IMR-90 (cell line): ENCODE measurements at regions not wholly inside any gene's neighbourhood (a gene's known extent, or its start where the extent isn't known, plus 50 kb on each side); places are given as distances from the start of the nearest gene placed in this dataset.

Experiments
- ATAC-seq: fragments of 200-7000 bp; cut with Tn5 transposase; 2 replicates; pipeline ENCODE4 v1.9.1; 2020; ENCODE audit warnings: low read depth, mild to moderate bottlenecking, moderate library complexity
- BruUV-seq: library from RNA; stranded (reverse); fragments of 400-500 nt; replicated peaks from 2 replicates; lab custom pipeline; 2021; lab: Mats Ljungman, UMichigan
- CTCF ChIA-PET: fragments of 300-600 bp; formaldehyde crosslinking; extraction: SDS; loops from one replicate; lab custom pipeline; 2021; ENCODE audit warnings: antibody characterized with exemption; lab: Yijun Ruan, JAX
- POLR2A ChIA-PET: fragments of 300-600 bp; sonication (Branson Sonifier 250); formaldehyde crosslinking; loops from one replicate; lab custom pipeline; 2022; ENCODE audit warnings: antibody characterized with exemption; ENCODE audit not compliant: unreplicated experiment; lab: Charles Lee
- DNase-seq: peaks from one replicate; pipeline ENCODE4 v3.0.0; 2013
- H2AFZ ChIP-seq: replicated peaks from 2 replicates; pipeline ENCODE3; 2013; ENCODE audit warnings: low read length, mild to moderate bottlenecking; ENCODE audit not compliant: poor library complexity
- H2AK5ac ChIP-seq: 2 replicates; pipeline ENCODE4 v1.6.1; 2013; ENCODE audit warnings: low read depth, low read length, inconsistent platforms
- H2AK9ac ChIP-seq: replicated peaks from 2 replicates; pipeline ENCODE3; 2013; ENCODE audit warnings: mild to moderate bottlenecking, low read depth, low read length, moderate library complexity; ENCODE audit not compliant: poor library complexity
- H2BK120ac ChIP-seq: 2 replicates; pipeline ENCODE4 v1.6.1; 2013; ENCODE audit warnings: low read depth, low read length, inconsistent platforms
- H2BK15ac ChIP-seq: 3 replicates; pipeline ENCODE4 v1.6.1; 2013; ENCODE audit warnings: low read depth, low read length, inconsistent platforms
- H2BK20ac ChIP-seq: 2 replicates; pipeline ENCODE4 v1.6.1; 2013; ENCODE audit warnings: low read depth, mild to moderate bottlenecking, inconsistent platforms, low read length, moderate library complexity
- H2BK5ac ChIP-seq: 2 replicates; pipeline ENCODE4 v1.6.1; 2013; ENCODE audit warnings: mild to moderate bottlenecking, low read depth, low read length, inconsistent platforms; ENCODE audit not compliant: poor library complexity, severe bottlenecking
- H3K14ac ChIP-seq: replicated peaks from 2 replicates; pipeline ENCODE4 v1.6.1; 2013; ENCODE audit warnings: low read depth, low read length, inconsistent platforms
- H3K18ac ChIP-seq: 2 replicates; pipeline ENCODE4 v1.6.1; 2013; ENCODE audit warnings: low read depth, low read length, control low read depth
- H3K23ac ChIP-seq: 2 replicates; pipeline ENCODE4 v1.6.1; 2013; ENCODE audit warnings: low read depth, low read length, inconsistent platforms
- H3K27ac ChIP-seq: 2 replicates; pipeline ENCODE4 v1.5.1; 2013; ENCODE audit warnings: mild to moderate bottlenecking, control low read depth, low read length; ENCODE audit not compliant: insufficient read depth
- H3K27me3 ChIP-seq: 2 replicates; pipeline ENCODE4 v1.6.1; 2013; ENCODE audit warnings: low read length; ENCODE audit not compliant: control insufficient read depth, insufficient read depth
- H3K36me3 ChIP-seq: 2 replicates; pipeline ENCODE4 v1.6.1; 2013; ENCODE audit warnings: low read length, mixed read lengths; ENCODE audit not compliant: control insufficient read depth, insufficient read depth
- H3K4ac ChIP-seq: 2 replicates; pipeline ENCODE4 v1.6.1; 2013; ENCODE audit warnings: low read depth, low read length, inconsistent platforms
- H3K4me1 ChIP-seq: 2 replicates; pipeline ENCODE4 v1.6.1; 2013; ENCODE audit warnings: low read length, mixed read lengths; ENCODE audit not compliant: control insufficient read depth, insufficient read depth
- H3K4me2 ChIP-seq: 2 replicates; pipeline ENCODE4 v1.6.1; 2013; ENCODE audit warnings: low read depth, mild to moderate bottlenecking, control low read depth, low read length, moderate library complexity
- H3K4me3 ChIP-seq: 2 replicates; pipeline ENCODE4 v1.5.1; 2013; ENCODE audit warnings: low read depth, mild to moderate bottlenecking, control low read depth, low read length, moderate library complexity; ENCODE audit not compliant: insufficient read depth
- H3K56ac ChIP-seq: 2 replicates; pipeline ENCODE4 v1.6.1; 2013; ENCODE audit warnings: low read length, inconsistent platforms; ENCODE audit not compliant: insufficient read depth; ENCODE audit errors: extremely low read depth
- H3K79me1 ChIP-seq, 2 experiments: 2 replicates each; pipeline ENCODE4 v1.6.1; 2013; ENCODE audit warnings: low read length in 2 of 2, inconsistent platforms in 1 of 2, low read depth in 1 of 2
- H3K9ac ChIP-seq: 2 replicates; pipeline ENCODE4 v1.6.1; 2013; ENCODE audit warnings: low read depth, low read length, control low read depth
- H3K9me1 ChIP-seq: 2 replicates; pipeline ENCODE4 v1.6.1; 2013; ENCODE audit warnings: low read length, inconsistent platforms; ENCODE audit not compliant: insufficient read depth
- H3K9me3 ChIP-seq: 2 replicates; pipeline ENCODE4 v1.6.1; 2013; ENCODE audit warnings: low read length; ENCODE audit not compliant: control insufficient read depth, insufficient read depth
- H4K20me1 ChIP-seq: 2 replicates; pipeline ENCODE4 v1.6.1; 2013; ENCODE audit warnings: low read length, inconsistent platforms; ENCODE audit not compliant: insufficient read depth
- H4K5ac ChIP-seq: 2 replicates; pipeline ENCODE4 v1.6.1; 2013; ENCODE audit warnings: mild to moderate bottlenecking, low read depth, low read length, control low read depth
- H4K8ac ChIP-seq, 2 experiments: 2 replicates each; pipeline ENCODE4 v1.6.1; 2013; ENCODE audit warnings: low read depth in 2 of 2, low read length in 2 of 2, control low read depth in 1 of 2, inconsistent platforms in 1 of 2
- H4K91ac ChIP-seq: 2 replicates; pipeline ENCODE4 v1.6.1; 2013; ENCODE audit warnings: low read depth, low read length, inconsistent platforms; ENCODE audit not compliant: insufficient read depth
- BHLHE40 ChIP-seq: fragments of 150-350 bp; IDR thresholded peaks from 2 replicates; pipeline ENCODE4 v1.6.1; 2016; ENCODE audit warnings: mild to moderate bottlenecking, low read depth, low read length
- CEBPB ChIP-seq: IDR thresholded peaks from 2 replicates; pipeline ENCODE4 v1.6.1; 2012; ENCODE audit warnings: low read depth, low read length, improper control_type of control experiment
- CHD1 ChIP-seq: IDR thresholded peaks from 2 replicates; pipeline ENCODE4 v1.6.1; 2012; ENCODE audit warnings: low read depth, low read length, improper control_type of control experiment
- FOS ChIP-seq: fragments of 150-350 bp; IDR thresholded peaks from 2 replicates; pipeline ENCODE4 v1.6.1; 2016; ENCODE audit warnings: low read depth, low read length
- MAFK ChIP-seq: IDR thresholded peaks from 2 replicates; pipeline ENCODE4 v1.6.1; 2012; ENCODE audit warnings: low read depth, low read length, improper control_type of control experiment
- MXI1 ChIP-seq: IDR thresholded peaks from 2 replicates; pipeline ENCODE4 v1.6.1; 2012; ENCODE audit warnings: low read depth, mild to moderate bottlenecking, low read length, moderate library complexity, borderline replicate concordance
- NFE2L2 ChIP-seq: fragments of 150-350 bp; IDR thresholded peaks from 2 replicates; pipeline ENCODE4 v1.6.1; 2016; ENCODE audit warnings: low read depth, mild to moderate bottlenecking, low read length
- POLR2A ChIP-seq: IDR thresholded peaks from 2 replicates; pipeline ENCODE4 v1.6.1; 2012; ENCODE audit warnings: mild to moderate bottlenecking, low read depth, low read length
- RAD21 ChIP-seq: IDR thresholded peaks from 2 replicates; pipeline ENCODE4 v1.6.1; 2012; ENCODE audit warnings: low read length, improper control_type of control experiment
- RCOR1 ChIP-seq: IDR thresholded peaks from 2 replicates; pipeline ENCODE4 v1.6.1; 2012; ENCODE audit warnings: mild to moderate bottlenecking, low read length, improper control_type of control experiment; ENCODE audit not compliant: insufficient replicate concordance
- SMC3 ChIP-seq: fragments of 150-350 bp; IDR thresholded peaks from 2 replicates; pipeline ENCODE4 v1.6.1; 2016; ENCODE audit warnings: low read depth, mild to moderate bottlenecking, antibody characterized with exemption, low read length, moderate library complexity
- WGBS, 2 experiments: methylation state at CpG; one replicate each; pipeline versions ENCODE4 v1.1.5 to v1.1.7; 2013; ENCODE audit warnings: missing lambda C conversion rate in 2 of 2; ENCODE audit not compliant: insufficient read length in 1 of 2; ENCODE audit errors: extremely low coverage in 2 of 2; 5-methylcytosine and 5-hydroxymethylcytosine counted together
- dilution Hi-C: fragments of 300-500 bp; cut with HindIII; formaldehyde crosslinking; loops from one replicate; pipeline ENCODE4 v1.14.3; 2018; ENCODE audit warnings: low sequenced_read_pairs; ENCODE audit not compliant: unreplicated experiment
- in situ Hi-C: fragments of 300-500 bp; cut with MboI; formaldehyde crosslinking; loops from 3 replicates; pipeline ENCODE4 v1.14.3; 2019; ENCODE audit warnings: low sequenced_read_pairs, inconsistent platforms, mixed read lengths
- intact Hi-C: fragments of 100-400 bp; cut with micrococcal nuclease; formaldehyde crosslinking; loops from 2 replicates; pipeline ENCODE4 v1.10.0; 2022
- TF ChIP-seq, protein P1 (sequence below): fragments of 150-350 bp; IDR thresholded peaks from 2 replicates; pipeline ENCODE4 v1.6.1; 2017; ENCODE audit warnings: mild to moderate bottlenecking, antibody characterized with exemption, low read length, low read depth
- TF ChIP-seq, protein P2 (sequence below): fragments of 150-350 bp; IDR thresholded peaks from 2 replicates; pipeline ENCODE4 v1.6.1; 2016; ENCODE audit warnings: low read depth, mild to moderate bottlenecking, low read length, moderate library complexity, borderline replicate concordance
- TF ChIP-seq, protein P3 (sequence below): conservative IDR thresholded peaks from 2 replicates; pipeline ENCODE4 v1.5.1; 2012; ENCODE audit warnings: mild to moderate bottlenecking, low read depth, low read length, improper control_type of control experiment

DNA sequence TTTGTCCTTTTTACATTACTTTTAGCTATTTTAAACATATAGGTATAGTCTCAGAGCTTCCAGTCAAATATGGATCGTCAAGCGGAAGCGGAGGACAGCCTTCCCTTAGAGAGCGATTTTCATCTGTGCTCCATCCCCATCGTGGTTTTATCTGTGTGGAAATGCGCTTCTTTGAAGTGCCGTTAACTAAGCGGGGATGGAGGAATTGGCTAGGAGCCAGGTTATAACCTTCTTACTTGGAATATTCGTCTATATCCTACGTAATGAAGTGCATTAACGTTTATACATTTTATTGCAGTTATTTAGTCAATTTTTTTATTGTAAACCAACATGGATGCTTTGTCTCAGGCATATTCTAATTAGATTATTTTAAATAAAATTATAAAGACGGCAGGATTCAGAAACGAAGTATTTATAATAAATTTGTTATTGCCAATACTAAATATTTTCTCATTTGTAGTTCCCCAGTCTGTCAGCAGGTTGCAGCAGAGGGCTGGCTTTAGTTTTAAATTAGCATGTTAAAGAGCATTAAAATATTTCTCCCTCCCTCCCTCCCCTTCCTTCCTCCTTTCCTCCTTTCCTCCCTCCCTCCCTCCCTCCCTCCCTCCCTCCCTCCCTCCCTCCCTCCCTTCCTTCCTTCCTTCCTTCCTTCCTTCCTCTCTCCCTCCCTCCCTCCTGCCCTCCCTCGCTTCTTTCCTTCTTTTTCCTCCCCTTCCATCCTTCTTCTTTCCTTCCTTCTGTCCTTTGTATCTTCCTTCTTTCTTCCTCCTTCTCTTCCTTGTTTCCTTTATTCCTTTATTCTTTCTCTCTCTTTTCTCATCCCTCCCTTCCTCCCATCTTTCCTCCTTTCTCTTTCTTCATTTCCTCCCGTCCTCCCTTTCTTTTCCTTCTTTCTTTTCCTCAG, 80.6 kb upstream of the DOCK10 start:
- no peaks in the 10 kb centered on the region for H4K20me1 ChIP-seq
- H3K4ac ChIP-seq: no peak overlapping the region
- H2BK5ac ChIP-seq: no peak overlapping the region
- no peaks in the 10 kb centered on the region for H3K79me1 ChIP-seq
- 0 out of 2 replicates have a peak overlapping the region, but pooled peaks have one; percentile 26 for H2BK20ac ChIP-seq
- H3K4me3 ChIP-seq: no peak overlapping the region
- no peak overlapping the region for H3K27ac ChIP-seq
- in situ Hi-C loops: loop anchor here (25.0 kb wide), 1 partner anchor 1664 kb away; the partner anchor contains the start of gene IRS1
- H3K9me1 ChIP-seq: no peaks in the 10 kb centered on the region
- dilution Hi-C loops: no loop called here
- no peak overlapping the region for H3K56ac ChIP-seq
- H2BK120ac ChIP-seq: peak overlapping the region; percentile 74; the same call in 1 of the 2 replicates
- H2BK15ac ChIP-seq: no peak overlapping the region
- H3K14ac ChIP-seq: no peak overlapping the region
- H3K9ac ChIP-seq: no peak overlapping the region
- H3K27me3 ChIP-seq: no peaks in the 10 kb centered on the region
- 100% methylated on average over 1 to 2 of the region's 15 CpGs for WGBS, 2 experiments
- ChIA-PET POLR2A (no interaction called here), CTCF (interaction anchor here (0.7 to 1.6 kb wide), 9 partner anchors 57 to 1128 kb away, joined by 3 to 11 read pairs (median 4); no protein-coding TSS in a partner anchor)
- ATAC-seq: peak; percentile 70; the same call in 1 of the 2 replicates
- H4K5ac ChIP-seq: no peak overlapping the region
- H2AK9ac ChIP-seq: no peak overlapping the region
- no peak overlapping the region for H3K23ac ChIP-seq
- no TSS peak for BruUV-seq
- no peak overlapping the region for H4K91ac ChIP-seq
- H3K9me3 ChIP-seq: no peaks in the 10 kb centered on the region
- intact Hi-C loops: loop anchor here (5.0 kb wide), 1 partner anchor 81 kb away; the partner anchor contains the start of gene DOCK10
- peak overlapping the region; percentile 84; the same call in 1 of the 2 replicates for H2AK5ac ChIP-seq
- H3K4me1 ChIP-seq: no peaks in the 10 kb centered on the region; the same call in 1 of the 2 replicates
- peak; percentile 47 for DNase-seq
- no peaks in the 10 kb centered on the region for H3K36me3 ChIP-seq
- H3K18ac ChIP-seq: no peak overlapping the region
- no peak overlapping the region for H3K4me2 ChIP-seq
- H2AFZ ChIP-seq: no peak overlapping the region
- H4K8ac ChIP-seq: no peak overlapping the region; a peak in 1 of 4 replicates
- TF ChIP-seq FOS: no peak
- TF ChIP-seq MXI1: no peak
- peak; percentile 71 for TF ChIP-seq SMC3
- no peak for TF ChIP-seq CEBPB
- TF ChIP-seq, protein P1, sequence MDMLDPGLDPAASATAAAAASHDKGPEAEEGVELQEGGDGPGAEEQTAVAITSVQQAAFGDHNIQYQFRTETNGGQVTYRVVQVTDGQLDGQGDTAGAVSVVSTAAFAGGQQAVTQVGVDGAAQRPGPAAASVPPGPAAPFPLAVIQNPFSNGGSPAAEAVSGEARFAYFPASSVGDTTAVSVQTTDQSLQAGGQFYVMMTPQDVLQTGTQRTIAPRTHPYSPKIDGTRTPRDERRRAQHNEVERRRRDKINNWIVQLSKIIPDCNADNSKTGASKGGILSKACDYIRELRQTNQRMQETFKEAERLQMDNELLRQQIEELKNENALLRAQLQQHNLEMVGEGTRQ: no peak
- TF ChIP-seq BHLHE40: no peak
- TF ChIP-seq MAFK: no peak
- TF ChIP-seq RCOR1: no peak
- no peak for TF ChIP-seq POLR2A
- TF ChIP-seq, protein P2, sequence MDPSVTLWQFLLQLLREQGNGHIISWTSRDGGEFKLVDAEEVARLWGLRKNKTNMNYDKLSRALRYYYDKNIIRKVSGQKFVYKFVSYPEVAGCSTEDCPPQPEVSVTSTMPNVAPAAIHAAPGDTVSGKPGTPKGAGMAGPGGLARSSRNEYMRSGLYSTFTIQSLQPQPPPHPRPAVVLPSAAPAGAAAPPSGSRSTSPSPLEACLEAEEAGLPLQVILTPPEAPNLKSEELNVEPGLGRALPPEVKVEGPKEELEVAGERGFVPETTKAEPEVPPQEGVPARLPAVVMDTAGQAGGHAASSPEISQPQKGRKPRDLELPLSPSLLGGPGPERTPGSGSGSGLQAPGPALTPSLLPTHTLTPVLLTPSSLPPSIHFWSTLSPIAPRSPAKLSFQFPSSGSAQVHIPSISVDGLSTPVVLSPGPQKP: no peak
- TF ChIP-seq, protein P3, sequence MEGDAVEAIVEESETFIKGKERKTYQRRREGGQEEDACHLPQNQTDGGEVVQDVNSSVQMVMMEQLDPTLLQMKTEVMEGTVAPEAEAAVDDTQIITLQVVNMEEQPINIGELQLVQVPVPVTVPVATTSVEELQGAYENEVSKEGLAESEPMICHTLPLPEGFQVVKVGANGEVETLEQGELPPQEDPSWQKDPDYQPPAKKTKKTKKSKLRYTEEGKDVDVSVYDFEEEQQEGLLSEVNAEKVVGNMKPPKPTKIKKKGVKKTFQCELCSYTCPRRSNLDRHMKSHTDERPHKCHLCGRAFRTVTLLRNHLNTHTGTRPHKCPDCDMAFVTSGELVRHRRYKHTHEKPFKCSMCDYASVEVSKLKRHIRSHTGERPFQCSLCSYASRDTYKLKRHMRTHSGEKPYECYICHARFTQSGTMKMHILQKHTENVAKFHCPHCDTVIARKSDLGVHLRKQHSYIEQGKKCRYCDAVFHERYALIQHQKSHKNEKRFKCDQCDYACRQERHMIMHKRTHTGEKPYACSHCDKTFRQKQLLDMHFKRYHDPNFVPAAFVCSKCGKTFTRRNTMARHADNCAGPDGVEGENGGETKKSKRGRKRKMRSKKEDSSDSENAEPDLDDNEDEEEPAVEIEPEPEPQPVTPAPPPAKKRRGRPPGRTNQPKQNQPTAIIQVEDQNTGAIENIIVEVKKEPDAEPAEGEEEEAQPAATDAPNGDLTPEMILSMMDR: peak; percentile 65
- no peak for TF ChIP-seq NFE2L2
- TF ChIP-seq CHD1: no peak
- TF ChIP-seq RAD21: peak; percentile 72
